SK-N-SH (cell line): ENCODE measurements at regions not wholly inside any gene's neighbourhood (a gene's known extent, or its start where the extent isn't known, plus 50 kb on each side); places are given as distances from the start of the nearest gene placed in this dataset.
A peak's percentile ranks its signal among the peaks of the same experiment; 100 is the strongest.

Experiments used
- CTCF ChIA-PET: fragments of 300-600, 350-600 bp; formaldehyde crosslinking; extraction: SDS; loops from one replicate; lab custom pipeline; 2021; lab: Yijun Ruan, JAX
- POLR2A ChIA-PET: fragments of 350-600 bp; sonication (Branson Sonifier 250); formaldehyde crosslinking; extraction: SDS; loops from one replicate; lab custom pipeline; 2020; ENCODE audit warnings: antibody characterized with exemption, inconsistent platforms; lab: Yijun Ruan, JAX
- DNase-seq: peaks from one replicate; pipeline ENCODE4 v3.0.0; 2012
- H2AFZ ChIP-seq: fragments of 200-600 bp; sonication (generic); 2 replicates; pipeline ENCODE4 v1.8.1; 2016; ENCODE audit warnings: antibody characterized with exemption, mild to moderate bottlenecking, low read depth
- H3F3A ChIP-seq: fragments of 200-600 bp; sonication (generic); replicated peaks from 2 replicates; pipeline ENCODE3; 2016; ENCODE audit warnings: antibody characterized with exemption, mild to moderate bottlenecking; ENCODE audit not compliant: insufficient read depth
- H3K27ac ChIP-seq, 2 experiments: fragments of 200-500 bp in 1 of 2; fragments of 200-600 bp in 1 of 2; sonication (Bioruptor generic) in 1 of 2; sonication (generic), shearing (Covaris generic) in 1 of 2; 2 replicates each; pipeline versions ENCODE4 v1.5.1 to v1.6.1; 2014 to 2016; ENCODE audit warnings: low read depth in 2 of 2, inconsistent platforms in 1 of 2, low read length in 1 of 2, mild to moderate bottlenecking in 1 of 2, mixed read lengths in 1 of 2
- H3K27me3 ChIP-seq: fragments of 200-600 bp; sonication (generic), shearing (Covaris generic); 2 replicates; pipeline ENCODE4 v1.6.1; 2016; ENCODE audit warnings: mixed run types; ENCODE audit not compliant: insufficient read depth
- H3K36me3 ChIP-seq, 2 experiments: fragments of 200-500 bp in 1 of 2; fragments of 200-600 bp in 1 of 2; sonication (Bioruptor generic) in 1 of 2; sonication (generic) in 1 of 2; replicated peaks in 1 of 2; 2 replicates each; pipeline versions ENCODE3 to v1.5.1; 2014 to 2016; ENCODE audit warnings: low read length in 1 of 2, mild to moderate bottlenecking in 1 of 2; ENCODE audit not compliant: insufficient read depth in 2 of 2, control insufficient read depth in 1 of 2
- H3K4me1 ChIP-seq, 2 experiments: fragments of 200-500 bp in 1 of 2; fragments of 200-600 bp in 1 of 2; sonication (Bioruptor generic) in 1 of 2; sonication (generic), shearing (Covaris generic) in 1 of 2; 2 replicates each; pipeline versions ENCODE4 v1.5.1 to v1.6.1; 2014 to 2016; ENCODE audit warnings: low read depth in 1 of 2, low read length in 1 of 2, mixed run types in 1 of 2; ENCODE audit not compliant: insufficient read depth in 2 of 2, control insufficient read depth in 1 of 2
- H3K4me2 ChIP-seq: fragments of 200-600 bp; sonication (generic), shearing (Covaris generic); 2 replicates; pipeline ENCODE4 v1.6.1; 2017; ENCODE audit warnings: mixed run types
- H3K4me3 ChIP-seq, 2 experiments: fragments of 200-500 bp in 1 of 2; fragments of 200-600 bp in 1 of 2; sonication (Bioruptor generic) in 1 of 2; sonication (generic), shearing (Covaris generic) in 1 of 2; 2 replicates each; pipeline versions ENCODE4 v1.5.1 to v1.8.1; 2014 to 2016; ENCODE audit warnings: low read depth in 2 of 2, inconsistent platforms in 1 of 2, low read length in 1 of 2, mild to moderate bottlenecking in 1 of 2, mixed read lengths in 1 of 2, moderate library complexity in 1 of 2
- H3K79me2 ChIP-seq: fragments of 200-600 bp; sonication (generic); 2 replicates; pipeline ENCODE4 v1.8.1; 2017; ENCODE audit warnings: mild to moderate bottlenecking; ENCODE audit not compliant: insufficient read depth
- H3K9ac ChIP-seq: fragments of 200-600 bp; sonication (generic); 2 replicates; pipeline ENCODE4 v1.6.1; 2017; ENCODE audit warnings: mixed run types
- H3K9me2 ChIP-seq: fragments of 200-600 bp; sonication (generic); 2 replicates; pipeline ENCODE4 v1.6.1; 2017; ENCODE audit warnings: mixed run types
- H3K9me3 ChIP-seq: fragments of 200-600 bp; sonication (generic); 2 replicates; pipeline ENCODE4 v1.6.1; 2017; ENCODE audit warnings: mixed run types, mild to moderate bottlenecking, moderate library complexity
- H4K20me1 ChIP-seq: fragments of 200-600 bp; sonication (generic); 2 replicates; pipeline ENCODE4 v1.6.1; 2017; ENCODE audit warnings: mild to moderate bottlenecking, mixed run types; ENCODE audit not compliant: insufficient read depth
- ELF1 ChIP-seq: IDR thresholded peaks from 2 replicates; pipeline ENCODE4 v1.4.0; 2012
- FOXJ3 ChIP-seq: sonication (generic); formaldehyde crosslinking; IDR thresholded peaks from 2 replicates; pipeline ENCODE4 v1.5.1; 2020; ENCODE audit warnings: mild to moderate bottlenecking, missing genetic modification reagents
- FOXM1 ChIP-seq: IDR thresholded peaks from 2 replicates; pipeline ENCODE4 v1.4.0; 2012; ENCODE audit warnings: low read depth, mild to moderate bottlenecking
- JUND ChIP-seq: IDR thresholded peaks from 2 replicates; pipeline ENCODE4 v1.4.0; 2012
- MXI1 ChIP-seq: IDR thresholded peaks from 2 replicates; pipeline ENCODE4 v1.6.1; 2012; ENCODE audit warnings: mild to moderate bottlenecking, low read depth, low read length, improper control_type of control experiment
- NRF1 ChIP-seq: IDR thresholded peaks from 2 replicates; pipeline ENCODE4 v1.6.1; 2012; ENCODE audit warnings: low read depth, mild to moderate bottlenecking, low read length
- POLR2AphosphoS5 ChIP-seq: IDR thresholded peaks from 2 replicates; pipeline ENCODE4 v1.6.1; 2012; ENCODE audit warnings: low read depth, low read length
- RFX5 ChIP-seq: IDR thresholded peaks from 2 replicates; pipeline ENCODE4 v1.6.1; 2012; ENCODE audit warnings: mild to moderate bottlenecking, improper control_type of control experiment, low read length
- RXRA ChIP-seq: IDR thresholded peaks from 2 replicates; pipeline ENCODE4 v1.4.0; 2012; ENCODE audit warnings: low read depth, mild to moderate bottlenecking, borderline replicate concordance
- SIN3A ChIP-seq: IDR thresholded peaks from 2 replicates; pipeline ENCODE4 v1.6.1; 2012; ENCODE audit warnings: low read depth, mild to moderate bottlenecking, low read length, moderate library complexity, borderline replicate concordance
- TAF1 ChIP-seq: IDR thresholded peaks from 2 replicates; pipeline ENCODE4 v1.6.1; 2012; ENCODE audit warnings: low read depth, mild to moderate bottlenecking, low read length, moderate library complexity, borderline replicate concordance
- TCF12 ChIP-seq: IDR thresholded peaks from 2 replicates; pipeline ENCODE4 v1.4.0; 2012
- YY1 ChIP-seq: IDR thresholded peaks from 2 replicates; pipeline ENCODE4 v1.4.0; 2012; ENCODE audit warnings: low read depth, mild to moderate bottlenecking
- WGBS: methylation state at CpG from one replicate; pipeline ENCODE4 v1.1.6; 2017; ENCODE audit warnings: low lambda C conversion rate; 5-methylcytosine and 5-hydroxymethylcytosine counted together
- TF ChIP-seq, protein P1 (sequence below): IDR thresholded peaks from 2 replicates; pipeline ENCODE4 v1.4.0; 2012; ENCODE audit warnings: low read depth, borderline replicate concordance
- TF ChIP-seq, protein P2 (sequence below): fragments of 150-350 bp; IDR thresholded peaks from 2 replicates; pipeline ENCODE4 v1.6.1; 2016; ENCODE audit warnings: mild to moderate bottlenecking, low read depth, low read length

DNA sequence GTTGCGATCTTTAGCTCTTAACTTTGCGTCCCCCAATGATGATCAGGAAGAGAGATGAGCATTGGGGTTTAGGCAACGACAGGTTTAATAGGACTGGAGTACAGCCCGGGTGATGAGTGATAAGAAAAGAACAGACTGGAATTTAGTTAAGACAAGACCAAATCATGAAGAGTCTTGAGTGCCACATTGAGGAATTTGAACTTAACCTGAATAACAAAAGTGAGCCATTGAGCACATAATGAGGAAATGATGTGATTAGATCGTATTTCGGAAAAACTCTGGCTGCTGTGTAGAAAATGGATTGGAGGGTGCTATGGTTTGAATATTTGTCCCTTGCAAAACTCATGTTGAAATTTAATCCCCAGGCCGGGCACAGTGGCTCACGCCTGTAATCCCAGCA lies 83.2 kb upstream of the MELK start:
- no peak for TF ChIP-seq RXRA
- TF ChIP-seq, protein P1, sequence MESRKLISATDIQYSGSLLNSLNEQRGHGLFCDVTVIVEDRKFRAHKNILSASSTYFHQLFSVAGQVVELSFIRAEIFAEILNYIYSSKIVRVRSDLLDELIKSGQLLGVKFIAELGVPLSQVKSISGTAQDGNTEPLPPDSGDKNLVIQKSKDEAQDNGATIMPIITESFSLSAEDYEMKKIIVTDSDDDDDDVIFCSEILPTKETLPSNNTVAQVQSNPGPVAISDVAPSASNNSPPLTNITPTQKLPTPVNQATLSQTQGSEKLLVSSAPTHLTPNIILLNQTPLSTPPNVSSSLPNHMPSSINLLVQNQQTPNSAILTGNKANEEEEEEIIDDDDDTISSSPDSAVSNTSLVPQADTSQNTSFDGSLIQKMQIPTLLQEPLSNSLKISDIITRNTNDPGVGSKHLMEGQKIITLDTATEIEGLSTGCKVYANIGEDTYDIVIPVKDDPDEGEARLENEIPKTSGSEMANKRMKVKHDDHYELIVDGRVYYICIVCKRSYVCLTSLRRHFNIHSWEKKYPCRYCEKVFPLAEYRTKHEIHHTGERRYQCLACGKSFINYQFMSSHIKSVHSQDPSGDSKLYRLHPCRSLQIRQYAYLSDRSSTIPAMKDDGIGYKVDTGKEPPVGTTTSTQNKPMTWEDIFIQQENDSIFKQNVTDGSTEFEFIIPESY, result no peak
- TF ChIP-seq, protein P2, sequence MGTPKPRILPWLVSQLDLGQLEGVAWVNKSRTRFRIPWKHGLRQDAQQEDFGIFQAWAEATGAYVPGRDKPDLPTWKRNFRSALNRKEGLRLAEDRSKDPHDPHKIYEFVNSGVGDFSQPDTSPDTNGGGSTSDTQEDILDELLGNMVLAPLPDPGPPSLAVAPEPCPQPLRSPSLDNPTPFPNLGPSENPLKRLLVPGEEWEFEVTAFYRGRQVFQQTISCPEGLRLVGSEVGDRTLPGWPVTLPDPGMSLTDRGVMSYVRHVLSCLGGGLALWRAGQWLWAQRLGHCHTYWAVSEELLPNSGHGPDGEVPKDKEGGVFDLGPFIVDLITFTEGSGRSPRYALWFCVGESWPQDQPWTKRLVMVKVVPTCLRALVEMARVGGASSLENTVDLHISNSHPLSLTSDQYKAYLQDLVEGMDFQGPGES, result no peak
- no peak for TF ChIP-seq MXI1
- no peak for TF ChIP-seq POLR2AphosphoS5
- TF ChIP-seq NRF1, result no peak
- TF ChIP-seq JUND, result no peak
- no peak for TF ChIP-seq ELF1
- no peak for TF ChIP-seq TCF12
- TF ChIP-seq FOXM1, result no peak
- 99% methylated on average over 8 of the region's 8 CpGs for WGBS
- no peak overlapping the region for H3K9ac ChIP-seq
- H3K9me3 ChIP-seq, result no peaks in the 10 kb centered on the region
- H3K27me3 ChIP-seq, result no peaks in the 10 kb centered on the region
- no peak overlapping the region for H2AFZ ChIP-seq
- H3K4me2 ChIP-seq, result no peak overlapping the region
- CTCF ChIA-PET, result interaction anchor here (1.3 to 1.4 kb wide), 2 partner anchors 66 to 83 kb away, joined by 5 to 7 read pairs; no protein-coding TSS in a partner anchor
- no peak overlapping the region for H3K4me3 ChIP-seq
- DNase-seq, result no peak
- POLR2A ChIA-PET, result no interaction called here
- H3F3A ChIP-seq, result peaks cover 4% of the 10 kb centered on the region
- no peak overlapping the region for H3K27ac ChIP-seq
- peaks cover 26% of the 10 kb centered on the region for H3K79me2 ChIP-seq
- H3K9me2 ChIP-seq, result no peaks in the 10 kb centered on the region
- peaks cover 14% of the 10 kb centered on the region; the same call in 1 of the 2 replicates for H4K20me1 ChIP-seq
- H3K4me1 ChIP-seq, result peaks cover 12 to 16% of the 10 kb centered on the region in 2 experiments; a peak in 3 of 4 replicates
- no peaks in the 10 kb centered on the region for H3K36me3 ChIP-seq

DNA sequence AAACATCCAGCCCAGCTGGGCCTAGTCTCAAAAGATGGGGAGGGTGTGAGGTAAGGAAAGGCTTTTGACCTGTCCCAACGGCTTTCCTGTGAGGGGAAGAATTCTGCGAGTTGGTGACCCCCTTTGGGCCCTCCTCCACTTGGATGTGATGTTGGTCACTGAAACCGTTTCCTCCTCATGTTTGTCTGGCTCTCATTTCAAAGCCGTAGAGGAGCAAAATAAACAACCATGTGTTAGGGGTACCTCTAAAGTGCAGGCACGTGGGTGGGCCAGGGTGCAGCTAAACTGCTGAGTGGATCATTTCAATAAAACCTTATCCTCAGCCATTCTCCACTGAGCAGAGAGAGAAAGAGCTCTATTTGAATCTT lies 84.3 kb upstream of the MELK start:
- H3K4me1 ChIP-seq, result peaks cover 12 to 16% of the 10 kb centered on the region in 2 experiments; a peak in 3 of 4 replicates
- peaks cover 37% of the 10 kb centered on the region for H3K79me2 ChIP-seq
- peaks cover 23% of the 10 kb centered on the region for H4K20me1 ChIP-seq
- peak overlapping the region; percentile 100 for H2AFZ ChIP-seq
- 81% methylated on average over 5 of the region's 5 CpGs for WGBS
- no peaks in the 10 kb centered on the region for H3K36me3 ChIP-seq
- H3K4me2 ChIP-seq, result peak overlapping the region; percentile 81
- peaks cover 4% of the 10 kb centered on the region for H3F3A ChIP-seq
- ChIA-PET POLR2A (interaction anchor here (0.6 to 1.2 kb wide), 3 partner anchors 11 to 104 kb away, joined by 3 read pairs; no protein-coding TSS in a partner anchor), CTCF (interaction anchor here (1.3 to 1.9 kb wide), 4 partner anchors 12 to 81 kb away, joined by 4 to 7 read pairs (median 4); no protein-coding TSS in a partner anchor)
- H3K4me3 ChIP-seq, result peak overlapping the region; percentile 56 to 62
- no peaks in the 10 kb centered on the region for H3K9me3 ChIP-seq
- DNase-seq, result no peak
- H3K9ac ChIP-seq, result peak overlapping the region; percentile 79
- H3K27me3 ChIP-seq, result no peaks in the 10 kb centered on the region
- TF ChIP-seq RFX5 (no peak), YY1 (no peak; the same call in 1 of the 2 replicates), JUND (no peak), FOXJ3 (CRISPR knock-in tag) (no peak), SIN3A (no peak), TAF1 (no peak)
- TF ChIP-seq, protein P1, result no peak
- TF ChIP-seq, protein P2, result no peak
- H3K9me2 ChIP-seq, result no peaks in the 10 kb centered on the region
- peak overlapping the region; percentile 88 to 91 for H3K27ac ChIP-seq
